Activated T-cell treated with anti-CD3 and anti-CD28 coated beads, Interleukin-2, amount 50 U/mL, for 1 hour (primary cell): ENCODE measurements at regions not wholly inside any gene's neighbourhood (a gene's known extent, or its start where the extent isn't known, plus 50 kb on each side); places are given as distances from the start of the nearest gene placed in this dataset.
"Not testable (repeated sequence)": the region's sequence is repeated elsewhere in the genome, so short reads cannot be mapped to it uniquely, and the experiment has no call there.

ENCODE experiments used
- DNase-seq: peaks from one replicate; pipeline ENCODE4 v3.0.0-alpha.2; 2020

DNA sequence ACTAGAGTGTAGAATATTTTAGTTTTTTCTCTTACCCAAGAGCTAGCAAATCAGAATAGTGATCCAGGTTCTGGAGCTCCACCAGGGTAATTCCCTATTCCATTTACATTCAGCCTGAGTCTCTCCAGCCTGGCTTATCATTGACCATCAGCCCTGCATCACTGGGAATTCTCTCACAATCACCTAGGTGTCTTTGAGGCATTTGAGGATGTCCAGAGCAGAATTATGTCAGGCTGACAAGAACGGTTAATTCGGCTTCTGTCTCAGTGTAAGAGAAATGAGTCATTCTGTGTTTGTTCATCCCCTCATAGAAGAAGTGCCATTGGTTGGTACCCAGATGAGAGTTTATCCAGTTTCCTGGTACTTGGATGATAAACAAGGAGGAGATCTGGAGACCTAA lies 180.5 kb downstream of the ZNF737 start:
- DNase-seq: no peak

DNA sequence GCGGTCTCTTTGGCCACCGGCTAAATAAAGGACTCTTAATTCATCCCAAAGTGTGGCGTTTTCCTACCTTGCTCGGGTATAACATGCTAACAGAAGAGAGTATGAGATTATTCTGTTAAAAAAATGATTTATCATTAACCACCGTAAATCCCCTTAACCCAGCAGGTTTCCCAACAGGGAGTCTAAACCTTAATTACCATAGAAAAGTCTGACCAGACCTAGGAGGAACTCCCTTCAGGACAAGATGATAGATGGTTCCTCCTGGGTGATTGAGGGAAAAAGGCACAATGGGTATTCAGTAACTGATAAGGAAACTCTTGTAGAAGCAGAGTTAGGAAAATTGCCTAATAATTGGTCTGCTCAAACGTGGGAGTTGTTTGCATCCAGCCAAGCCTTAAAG lies 193.7 kb downstream of the ZNF737 start:
- no peak for DNase-seq

DNA sequence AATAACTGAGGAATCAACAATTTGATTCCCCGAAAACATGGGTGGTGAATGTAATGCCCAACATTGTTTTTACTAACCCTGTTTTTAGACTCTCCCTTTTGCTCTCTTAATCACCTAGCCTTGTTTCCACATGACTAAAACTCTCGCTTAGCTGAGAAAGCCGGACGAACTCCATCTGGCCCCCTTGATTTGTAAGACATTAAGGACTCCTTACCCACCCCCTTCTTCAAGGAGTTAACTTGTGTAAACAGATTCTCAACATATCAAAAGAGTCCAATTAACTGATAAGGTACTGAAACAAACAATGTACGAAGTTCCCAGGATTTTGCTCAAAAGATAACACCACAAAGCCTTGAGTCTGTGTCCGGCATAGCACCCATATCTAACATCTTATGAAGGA lies 194.3 kb downstream of the ZNF737 start:
- not testable (repeated sequence) for DNase-seq

DNA sequence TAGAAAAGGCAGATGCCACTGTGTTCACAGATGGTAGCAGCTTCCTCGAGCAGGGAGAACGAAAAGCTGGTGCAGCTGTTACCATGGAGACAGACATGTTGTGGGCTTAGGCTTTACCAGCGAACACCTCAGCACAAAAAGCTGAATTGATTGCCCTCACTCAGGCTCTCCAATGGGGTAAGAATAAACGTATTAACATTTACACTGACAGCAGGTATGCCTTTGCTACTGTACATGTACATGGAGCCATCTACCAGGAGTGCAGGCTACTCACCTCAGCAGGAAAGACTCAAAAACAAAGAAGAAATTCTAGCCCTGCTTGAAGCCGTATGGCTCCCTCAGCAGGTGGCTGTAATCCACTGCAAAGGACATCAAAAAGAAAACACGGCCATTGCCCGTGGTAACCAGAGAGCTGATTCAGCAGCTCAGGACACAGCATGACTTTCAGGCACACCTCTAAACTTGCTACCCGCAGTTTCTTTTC lies 197.7 kb downstream of the ZNF737 start:
- DNase-seq: no peak

DNA sequence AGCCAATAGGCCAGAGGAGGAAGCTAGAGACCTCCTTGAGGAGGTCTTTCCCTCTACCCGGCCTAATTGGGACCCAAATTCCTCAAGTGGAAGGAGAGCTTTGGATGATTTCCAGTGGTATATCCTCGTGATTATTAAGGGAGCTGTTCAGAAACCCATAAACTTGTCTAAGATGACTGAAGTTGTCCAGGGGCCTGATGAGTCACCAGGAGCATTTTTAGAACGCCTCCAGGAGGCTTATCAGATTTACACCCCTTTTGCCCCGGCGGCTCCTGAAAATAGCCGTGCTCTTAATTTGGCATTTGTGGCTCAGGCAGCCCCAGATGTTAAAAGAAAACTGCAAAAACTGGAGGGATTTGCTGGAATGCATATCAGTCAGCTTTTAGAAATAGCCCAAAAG lies 198.1 kb downstream of the ZNF486 start:
- DNase-seq: no peak

DNA sequence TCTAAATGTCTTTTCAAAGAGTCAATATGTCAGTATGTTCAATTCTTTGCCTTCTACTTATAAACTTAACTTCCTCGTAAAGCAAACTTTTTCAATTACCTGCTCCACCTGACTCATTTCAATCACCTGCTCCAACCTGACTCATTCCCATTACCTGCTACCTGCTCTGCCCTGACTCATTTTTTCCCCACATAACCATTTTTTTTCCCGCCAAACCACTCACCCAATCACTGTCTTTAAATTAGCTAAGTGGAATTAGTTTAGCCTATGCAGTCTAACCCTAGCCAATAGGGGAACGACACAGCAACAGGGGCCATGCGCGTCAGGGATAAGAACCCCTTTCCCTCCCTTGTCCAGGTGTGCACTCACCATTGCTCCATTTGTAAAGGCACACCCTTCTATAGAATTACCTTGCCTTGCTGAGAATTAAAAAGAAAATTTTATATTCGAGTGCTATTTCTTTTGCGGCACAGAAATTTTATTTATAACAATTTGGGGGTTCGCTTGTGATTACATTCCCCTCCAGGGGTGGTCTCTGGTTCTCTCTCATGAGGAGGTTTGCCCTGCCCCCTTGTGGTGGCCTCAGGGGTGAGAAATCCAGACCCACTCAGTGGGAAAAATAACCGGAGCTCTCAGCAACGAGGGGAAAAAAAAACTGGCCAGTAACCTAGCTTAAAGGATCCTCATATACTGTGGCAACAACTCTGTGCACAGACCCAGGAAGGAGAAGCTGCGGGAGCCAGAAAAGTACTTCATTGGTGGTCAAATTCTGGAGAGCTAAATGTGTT lies 193.1 kb downstream of the ZNF486 start:
- no peak for DNase-seq

DNA sequence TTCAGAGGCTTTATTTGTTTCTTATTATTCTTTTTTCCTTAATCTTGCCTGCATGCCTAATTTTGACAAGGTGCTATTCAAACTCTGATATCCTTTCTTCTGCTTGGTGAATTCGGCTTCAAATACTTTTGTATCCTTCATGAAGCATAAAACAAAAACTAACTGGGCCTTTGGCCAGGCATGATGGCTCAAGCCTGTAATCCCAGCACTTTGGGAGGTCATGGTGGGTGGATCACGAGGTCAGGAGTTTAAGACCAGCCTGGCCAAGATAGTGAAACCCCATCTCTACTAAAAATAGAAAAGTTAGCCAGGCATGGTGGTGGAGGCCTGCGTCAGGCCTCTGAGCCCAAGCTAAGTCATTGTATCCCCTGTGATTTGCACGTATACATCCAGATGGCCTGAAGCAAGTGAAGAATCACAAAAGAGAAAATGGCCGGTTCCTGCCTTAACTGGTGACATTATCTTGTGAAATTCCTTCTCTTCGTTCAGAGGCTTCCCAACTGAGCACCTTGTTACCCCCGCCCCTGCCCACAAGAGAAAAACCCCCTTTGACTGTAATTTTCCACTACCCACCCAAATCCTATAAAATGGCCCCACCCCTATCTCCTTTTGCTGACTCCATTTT lies 191.9 kb downstream of the ZNF486 start:
- DNase-seq: not testable (repeated sequence)

DNA sequence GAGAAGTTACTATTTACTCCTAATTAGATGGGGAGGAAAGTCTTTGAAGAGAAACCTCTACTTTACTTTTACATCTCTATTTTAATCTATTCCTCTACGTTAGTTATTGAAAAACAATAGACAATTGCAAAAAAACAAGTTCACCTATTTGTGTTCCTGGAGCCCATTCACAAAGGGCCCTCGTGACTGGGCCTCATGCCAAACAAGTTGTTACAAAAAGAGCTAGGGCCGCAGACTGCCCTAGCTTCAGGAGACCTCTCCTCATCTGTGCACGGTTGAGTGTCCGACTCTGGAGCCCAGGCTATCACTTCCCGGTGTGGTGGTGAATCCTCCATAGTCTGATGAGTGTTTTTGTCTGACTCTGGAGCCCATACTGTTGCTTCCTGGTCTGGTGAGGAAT lies 190.9 kb downstream of the ZNF486 start:
- no peak for DNase-seq

DNA sequence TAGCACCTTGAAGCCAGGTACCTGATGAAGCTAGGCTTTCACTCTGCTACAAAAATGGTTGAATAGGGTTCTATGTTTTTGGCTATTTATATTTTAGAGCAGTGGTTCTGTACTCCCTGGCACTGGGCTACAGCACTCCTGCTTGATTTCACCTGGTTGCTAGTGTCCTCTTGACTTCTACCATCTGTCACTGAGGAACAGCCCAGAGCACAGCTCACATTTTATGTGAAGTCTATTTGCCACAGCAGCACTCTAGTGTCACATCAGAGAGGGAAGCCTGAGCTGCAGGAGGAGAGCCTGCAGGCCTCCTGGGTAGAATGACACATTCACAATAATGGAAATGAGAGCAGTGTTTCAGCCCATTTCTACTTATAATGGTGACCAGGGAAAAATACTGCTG lies 184.2 kb downstream of the ZNF486 start:
- DNase-seq: no peak

DNA sequence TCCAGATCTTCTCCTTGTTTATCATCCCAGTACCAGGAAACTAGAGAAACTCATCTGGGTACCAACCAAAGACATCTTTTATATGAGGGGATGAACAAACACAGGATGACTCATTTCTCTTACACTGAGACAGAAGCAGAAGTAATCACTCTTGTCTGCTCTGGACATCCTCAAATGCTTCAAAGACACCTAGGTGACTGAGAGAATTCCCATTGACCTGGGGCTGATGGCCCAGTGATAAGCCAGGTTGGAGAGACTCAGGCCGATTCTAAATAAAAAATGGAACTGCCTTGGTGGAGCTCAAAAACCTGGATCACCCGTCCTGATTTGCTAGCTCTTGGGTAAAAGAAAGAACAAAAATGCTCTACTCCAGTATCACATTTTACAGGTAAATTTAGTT lies 182.2 kb downstream of the ZNF486 start:
- no peak for DNase-seq

DNA sequence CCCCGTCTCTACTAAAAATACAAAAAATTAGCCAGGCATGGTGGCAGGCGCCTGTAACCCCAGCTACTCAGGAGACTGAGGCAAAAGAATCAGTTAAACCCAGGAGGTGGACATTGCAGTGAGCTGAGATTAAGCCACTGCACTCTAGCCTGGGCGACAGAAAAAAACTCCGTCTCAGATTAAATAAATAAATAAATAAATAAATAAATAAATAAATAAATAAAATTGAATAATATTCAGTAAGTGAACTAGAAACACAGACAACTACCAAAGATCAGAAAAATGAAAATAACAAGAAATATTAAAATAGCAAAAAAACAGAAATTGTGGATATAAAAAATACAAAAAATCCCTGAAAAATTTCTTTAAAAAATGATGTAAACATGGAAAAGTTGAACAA lies 172.4 kb downstream of the ZNF486 start:
- no peak for DNase-seq

DNA sequence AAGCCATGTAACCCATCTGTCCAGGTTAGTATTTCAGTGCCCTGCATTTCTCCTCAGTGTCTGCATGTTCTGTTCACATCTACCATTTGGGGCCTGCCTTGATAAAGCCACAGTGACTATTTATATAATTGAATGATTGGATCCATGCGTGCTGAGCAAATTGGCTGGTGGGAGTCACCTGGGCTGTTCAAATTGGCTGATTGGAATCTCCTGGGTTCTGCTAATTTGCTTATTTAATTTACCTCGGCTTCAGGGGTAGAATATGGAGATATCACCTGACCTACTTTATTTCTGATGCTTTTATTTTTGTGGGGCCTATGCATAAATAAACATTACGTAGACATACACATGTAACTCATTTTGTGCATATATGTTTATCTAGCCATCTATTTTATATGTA lies 167.7 kb downstream of the ZNF486 start:
- DNase-seq: no peak

DNA sequence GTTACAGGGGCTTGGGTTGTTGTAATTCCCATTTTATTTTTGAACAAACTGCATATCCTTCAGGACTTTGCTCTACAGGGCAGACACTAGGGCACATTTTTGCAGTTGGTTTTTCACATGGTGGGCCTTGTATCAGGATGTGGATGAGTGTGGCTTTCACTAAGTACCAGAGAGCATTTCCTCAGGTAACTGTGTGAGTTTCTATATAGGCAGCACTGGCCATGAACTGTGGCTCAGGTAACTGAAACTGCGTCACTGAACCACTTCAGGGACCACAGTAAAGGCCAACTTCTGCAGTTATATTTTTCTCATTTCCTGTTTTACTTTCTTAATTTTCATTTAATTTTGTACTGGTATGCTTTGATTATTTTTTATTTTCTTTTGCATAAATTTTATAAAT lies 166.5 kb downstream of the ZNF486 start:
- DNase-seq: no peak

DNA sequence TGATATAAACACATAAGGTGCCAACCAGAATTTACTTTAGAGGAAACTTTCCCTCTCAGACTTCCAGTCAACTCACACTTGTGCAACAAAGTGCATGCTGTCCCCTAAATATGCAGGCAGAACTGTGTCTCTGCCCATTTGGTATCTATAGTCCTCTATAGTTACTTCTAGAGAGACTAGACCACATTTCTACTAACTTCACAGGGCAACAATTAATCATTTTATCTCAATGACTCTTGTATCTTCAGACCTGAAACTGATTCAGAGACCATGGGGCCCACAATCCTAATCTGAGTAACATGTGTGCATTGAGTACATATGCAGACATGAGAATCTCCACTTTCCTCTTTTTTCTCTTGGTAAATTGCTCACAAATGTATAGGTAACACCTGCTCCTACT lies 158.1 kb downstream of the ZNF486 start:
- no peak for DNase-seq

DNA sequence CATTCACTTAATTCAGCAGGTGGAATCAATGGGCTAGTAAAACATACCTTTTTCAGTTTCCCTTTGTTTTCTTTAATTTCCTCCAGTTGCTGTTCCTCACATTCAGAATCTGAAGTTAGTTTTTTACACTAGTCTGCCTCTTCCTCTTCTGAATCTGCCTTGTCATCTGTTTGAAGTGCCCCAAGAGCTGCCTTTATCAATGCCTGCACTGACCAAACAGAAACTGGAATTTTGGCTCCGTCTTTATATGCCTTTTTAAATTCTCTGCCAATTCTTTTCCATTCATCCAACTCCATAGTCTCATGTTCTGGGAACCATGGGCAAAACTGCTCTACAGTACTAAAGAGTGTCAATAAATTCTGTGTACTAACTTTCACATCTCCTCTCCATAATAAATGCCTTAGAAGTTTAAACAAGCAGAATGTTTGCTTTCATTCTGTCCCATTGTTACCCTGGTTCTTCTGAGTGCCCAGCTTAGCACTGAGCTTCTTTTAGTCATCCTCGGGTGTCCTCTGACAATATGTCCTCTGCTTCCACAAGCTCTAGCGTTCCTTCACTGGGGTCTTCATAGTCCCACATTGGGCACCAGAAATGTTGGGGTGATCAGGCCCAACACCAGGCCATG lies 154.2 kb downstream of the ZNF486 start:
- DNase-seq: no peak

DNA sequence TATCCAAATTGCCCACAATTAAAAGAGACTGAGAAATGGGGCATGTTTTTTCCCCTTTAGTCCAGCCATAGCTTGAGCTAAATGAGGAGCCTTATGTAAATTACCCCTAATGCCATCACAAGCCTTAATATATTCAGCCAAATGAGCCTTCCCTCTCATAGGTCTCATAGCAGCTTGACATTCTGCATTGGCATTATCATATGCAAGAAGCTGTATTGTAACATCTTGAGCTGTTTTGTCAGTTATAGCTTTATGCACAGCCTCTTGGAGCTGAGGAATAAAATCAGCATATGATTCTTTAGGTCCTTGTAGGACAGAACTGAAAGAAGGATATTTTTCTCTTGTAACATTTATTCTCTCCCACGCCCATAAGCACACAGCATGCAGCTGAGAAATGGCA lies 153.2 kb downstream of the ZNF486 start:
- no peak for DNase-seq

DNA sequence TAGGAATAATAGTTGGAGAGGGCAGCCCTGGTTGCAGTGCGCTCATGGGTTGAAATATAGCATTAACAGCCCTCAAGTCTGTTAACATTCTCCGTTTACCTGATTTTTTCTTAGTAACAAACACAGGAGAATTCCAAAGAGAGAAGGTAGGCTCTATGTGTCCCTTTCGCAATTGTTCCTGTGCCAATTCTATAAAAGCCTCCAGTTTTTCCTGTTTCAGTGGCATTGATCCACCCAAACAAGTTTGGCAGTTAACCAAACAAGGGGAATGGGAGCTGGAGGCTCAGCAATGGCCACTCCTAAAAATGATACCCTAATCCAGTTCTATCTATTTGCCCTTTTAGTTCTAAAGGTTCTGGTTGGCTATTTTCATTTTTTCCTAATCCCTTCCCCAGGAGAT lies 151.6 kb downstream of the ZNF486 start:
- DNase-seq: no peak

DNA sequence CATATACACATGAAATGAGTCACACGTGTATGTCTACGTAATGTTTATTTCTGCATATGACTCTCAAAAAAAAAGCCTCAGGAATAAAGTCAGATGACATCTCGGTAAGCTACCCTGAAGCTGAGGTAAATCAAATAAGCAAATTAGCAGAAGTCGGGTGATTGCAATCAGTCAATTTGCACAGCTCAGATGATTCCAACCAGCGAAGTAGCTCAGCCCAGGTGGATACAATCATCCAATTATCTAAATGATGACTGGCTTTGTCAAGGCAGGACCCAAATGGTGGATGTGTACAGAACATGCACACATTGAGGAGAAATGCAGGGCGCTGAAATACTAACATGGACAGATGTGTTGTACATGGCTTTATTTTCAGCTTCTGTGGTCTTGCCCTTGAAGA lies 148.5 kb downstream of the ZNF486 start:
- DNase-seq: no peak

DNA sequence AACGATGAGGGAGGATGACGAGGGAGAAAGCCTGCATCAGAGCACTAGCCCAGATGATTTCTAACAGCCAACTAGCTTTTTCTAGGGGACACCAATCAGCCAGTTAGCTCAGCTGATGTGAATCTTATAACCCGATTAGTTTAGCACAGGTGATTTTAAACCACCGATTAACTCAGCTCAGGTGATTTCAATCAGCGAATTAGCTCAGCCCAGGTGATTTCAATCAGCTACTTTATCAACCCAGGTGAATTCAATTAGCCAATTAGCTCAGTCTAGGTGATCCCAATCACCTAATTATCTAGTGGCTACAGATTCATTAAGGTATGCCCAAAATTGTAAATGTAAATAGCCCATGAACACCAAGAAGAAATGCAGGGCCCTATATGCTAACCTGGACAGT lies 146.9 kb downstream of the ZNF486 start:
- DNase-seq: no peak

DNA sequence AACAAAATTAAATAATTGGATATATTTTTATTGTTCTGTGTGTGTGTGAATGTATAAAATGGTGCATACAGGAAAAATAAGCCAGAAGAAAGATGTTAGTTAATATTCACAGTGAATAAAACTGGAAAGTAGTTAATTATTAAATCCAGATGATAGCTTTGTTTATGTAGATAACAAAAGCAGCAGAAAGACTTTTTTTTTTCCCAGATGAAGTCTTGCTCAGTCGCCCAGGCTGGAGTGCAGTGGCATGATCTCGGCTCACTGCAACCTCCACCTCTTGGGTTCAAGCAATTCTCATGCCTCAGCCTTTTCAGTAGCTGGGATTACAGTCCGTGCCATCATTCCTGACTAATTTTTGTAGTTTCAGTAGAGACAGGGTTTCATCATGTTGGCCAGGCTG lies 140.1 kb downstream of the ZNF486 start:
- no peak for DNase-seq

DNA sequence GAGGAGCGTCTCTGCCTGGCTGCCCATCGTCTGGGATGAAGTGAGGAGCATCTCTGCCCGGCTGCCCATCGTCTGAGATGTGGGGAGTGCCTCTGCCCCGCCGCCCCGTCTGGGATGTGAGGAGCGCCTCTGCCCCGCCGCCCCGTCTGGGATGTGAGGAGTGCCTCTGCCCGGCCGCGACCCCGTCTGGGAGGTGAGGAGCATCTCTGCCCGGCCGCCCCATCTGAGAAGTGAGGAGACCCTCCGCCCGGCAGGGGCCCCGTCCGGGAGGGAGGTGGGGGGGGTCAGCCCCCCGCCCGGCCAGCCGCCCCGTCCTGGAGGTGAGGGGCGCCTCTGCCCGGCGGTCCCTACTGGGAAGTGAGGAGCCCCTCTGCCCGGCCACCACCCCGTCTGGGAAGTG lies 129.3 kb downstream of the ZNF486 start:
- DNase-seq: not testable (repeated sequence)

DNA sequence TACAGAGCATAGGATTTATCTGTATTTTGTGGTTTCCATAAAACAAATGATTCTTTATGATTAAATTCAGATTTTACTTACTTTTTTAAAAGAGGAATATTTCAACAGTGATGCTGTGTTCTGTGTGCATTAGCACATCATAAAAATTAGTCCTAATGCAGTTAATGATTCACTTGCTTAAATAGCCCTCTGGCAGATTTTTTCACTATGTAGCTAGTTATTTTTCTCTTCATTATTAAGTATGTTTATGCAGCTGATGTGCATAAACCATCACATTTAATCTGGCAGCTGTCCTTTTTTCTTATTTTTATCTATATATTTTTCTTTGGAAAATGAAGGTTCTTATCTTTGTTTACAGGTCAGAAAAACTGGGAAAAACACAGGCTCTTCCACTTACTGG lies 127.2 kb downstream of the ZNF486 start:
- no peak for DNase-seq

DNA sequence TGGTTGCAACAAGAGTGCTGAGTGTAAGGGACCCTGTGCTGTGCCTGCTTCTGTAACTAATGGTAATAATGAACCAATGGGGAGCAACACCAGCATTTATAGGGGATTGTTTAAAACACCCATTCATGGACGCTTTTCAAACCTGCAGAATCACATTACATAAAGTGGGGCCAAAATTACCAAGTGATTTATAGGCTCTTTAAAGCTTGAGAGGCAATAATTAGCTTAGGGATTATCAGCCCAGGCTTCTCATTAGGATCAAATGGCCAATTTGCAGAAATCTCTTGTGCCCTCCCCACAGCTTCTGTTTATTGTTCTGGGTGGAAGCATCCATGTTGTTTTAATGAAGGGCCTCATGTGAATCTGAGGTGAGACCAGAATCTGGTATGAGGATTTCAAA lies 125.5 kb downstream of the ZNF486 start:
- DNase-seq: not testable (repeated sequence)

DNA sequence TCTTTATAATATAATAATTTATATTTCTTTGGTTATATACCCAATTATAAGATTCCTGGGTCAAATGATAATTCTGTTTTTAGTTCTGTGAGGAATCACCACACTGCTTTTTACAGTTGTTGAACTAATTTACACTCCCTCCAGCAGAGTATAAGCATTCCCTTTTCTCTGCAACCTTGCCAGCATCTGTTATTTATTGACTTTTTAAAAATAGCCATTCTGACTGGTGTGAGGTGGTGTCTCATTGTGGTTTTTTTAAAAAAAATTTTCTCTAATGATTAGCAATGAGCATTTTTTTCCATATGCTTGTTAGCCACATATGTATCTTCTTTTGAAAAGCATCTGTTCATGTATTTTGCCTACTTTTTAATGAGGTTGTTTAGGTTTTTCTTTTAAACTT lies 122.2 kb downstream of the ZNF486 start:
- DNase-seq: no peak
